ENCODE measurements at regions not wholly inside any gene's neighbourhood (a gene's known extent, or its start where the extent isn't known, plus 50 kb on each side); places are given as distances from the start of the nearest gene placed in this dataset.

DNA sequence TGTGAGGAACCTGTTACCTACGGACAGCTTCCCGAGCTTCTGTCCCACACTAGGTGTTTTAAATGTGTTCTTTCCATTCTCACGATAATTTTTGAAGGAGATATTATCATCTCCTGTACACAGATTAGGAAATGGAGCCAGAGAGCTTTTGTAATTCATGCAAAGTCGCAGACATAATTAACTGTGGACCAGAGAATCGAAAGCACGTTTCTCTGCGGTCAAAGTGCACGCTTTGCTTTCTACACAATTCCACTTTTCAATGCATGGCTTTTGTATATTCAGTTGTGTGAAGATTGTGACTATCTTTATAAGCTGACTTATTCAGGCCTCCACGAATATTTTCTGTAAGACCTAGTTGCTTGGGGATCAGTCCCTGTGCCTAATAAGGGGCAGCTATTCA lies 81.7 kb upstream of the SLC10A2 start:
- no peak for TF ChIP-seq POLR2AphosphoS5 (IDR thresholded peaks at IDR 0.05; ENCODE audit: borderline replicate concordance, low read depth, low read length)
- no peak for TF ChIP-seq EZH2 (IDR thresholded peaks at IDR 0.05)
- no peak for TF ChIP-seq FOXP2 (optimal IDR thresholded peaks at IDR 0.05; ENCODE audit: control extremely low read depth, extremely low read length, insufficient read depth)

Data from SK-N-MC (cell line).